NOMO-1 (cell line): ENCODE measurements at regions not wholly inside any gene's neighbourhood (a gene's known extent, or its start where the extent isn't known, plus 50 kb on each side); places are given as distances from the start of the nearest gene placed in this dataset.

Experiments
- DNase-seq, 2 experiments: peaks; one replicate each; lab custom pipeline; 2025; ENCODE audit not compliant: unreplicated experiment in 2 of 2; lab: John Stamatoyannopoulos, UW

DNA sequence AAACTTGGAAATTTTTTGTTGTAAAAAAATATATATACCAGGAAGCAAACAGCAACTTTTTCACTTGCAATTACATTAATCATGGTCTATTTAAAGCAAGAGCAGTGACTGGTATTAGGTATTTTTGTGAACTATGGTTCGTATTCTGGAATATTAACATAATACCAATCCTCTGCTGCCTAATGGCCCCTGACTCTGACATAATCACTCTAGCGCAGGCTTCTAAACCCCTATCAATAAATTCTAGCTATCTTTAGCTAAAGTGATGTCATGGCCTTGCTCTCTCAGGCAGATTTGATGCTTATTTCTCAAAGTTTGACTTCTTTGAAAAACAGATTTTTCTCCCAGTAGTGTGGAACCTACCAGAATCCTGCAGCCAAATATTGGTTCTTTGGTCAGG is 808.3 kb downstream of the VGLL3 start:
- no peak for DNase-seq

DNA sequence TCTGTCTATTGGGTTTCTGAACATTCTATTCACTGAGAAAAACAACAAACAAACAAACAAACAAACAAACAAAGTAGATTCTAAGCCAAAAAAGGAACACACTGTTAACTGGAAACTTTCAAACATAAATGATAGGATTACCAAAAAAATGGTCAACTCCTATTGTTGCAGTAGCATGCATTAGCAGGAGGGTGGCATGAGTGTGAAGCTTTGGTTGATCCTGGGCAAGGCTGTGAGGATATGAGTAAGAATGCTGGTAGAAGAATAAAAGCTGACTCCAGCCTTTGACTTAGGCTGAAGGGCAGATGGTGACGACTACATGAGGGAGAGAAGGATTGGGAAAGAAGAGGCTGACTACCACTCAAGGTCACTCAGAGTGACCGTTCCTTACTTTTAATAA is 810.3 kb downstream of the VGLL3 start:
- DNase-seq = no peak

DNA sequence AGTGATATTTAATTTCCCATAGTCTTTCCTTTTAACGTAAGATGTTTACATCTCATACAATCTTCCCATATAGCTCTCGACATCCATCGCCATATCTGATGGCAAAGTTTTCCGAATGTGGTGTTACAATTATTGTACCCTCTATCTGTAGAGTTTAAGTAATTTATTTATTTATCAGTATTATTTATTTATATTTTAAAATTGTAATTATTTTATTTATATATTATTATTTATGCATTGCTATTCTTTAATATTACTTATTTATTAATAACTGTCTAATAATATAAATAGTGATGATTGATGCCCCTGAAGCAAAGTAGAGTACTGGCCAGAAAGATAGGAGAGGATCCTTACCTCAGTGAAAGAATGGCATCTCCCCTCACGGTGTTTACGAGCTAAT is 812.9 kb downstream of the VGLL3 start:
- no peak for DNase-seq

DNA sequence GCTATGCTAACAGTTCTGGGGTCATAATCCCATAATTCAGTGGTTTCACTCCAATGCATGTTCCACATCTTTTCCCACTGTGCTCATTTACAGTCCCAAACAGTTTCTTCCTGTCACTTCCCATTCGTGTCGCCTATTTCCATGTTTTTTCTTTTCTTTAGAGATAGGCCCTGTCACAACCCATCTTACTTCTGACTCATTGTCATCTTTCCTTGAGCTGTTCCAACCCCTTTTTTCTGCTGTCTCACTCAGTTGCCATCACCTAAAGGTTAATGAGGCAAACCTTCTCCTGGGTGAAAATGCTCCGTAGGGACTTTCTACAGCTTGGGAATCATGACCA is 814.5 kb downstream of the VGLL3 start:
- no peak for DNase-seq

DNA sequence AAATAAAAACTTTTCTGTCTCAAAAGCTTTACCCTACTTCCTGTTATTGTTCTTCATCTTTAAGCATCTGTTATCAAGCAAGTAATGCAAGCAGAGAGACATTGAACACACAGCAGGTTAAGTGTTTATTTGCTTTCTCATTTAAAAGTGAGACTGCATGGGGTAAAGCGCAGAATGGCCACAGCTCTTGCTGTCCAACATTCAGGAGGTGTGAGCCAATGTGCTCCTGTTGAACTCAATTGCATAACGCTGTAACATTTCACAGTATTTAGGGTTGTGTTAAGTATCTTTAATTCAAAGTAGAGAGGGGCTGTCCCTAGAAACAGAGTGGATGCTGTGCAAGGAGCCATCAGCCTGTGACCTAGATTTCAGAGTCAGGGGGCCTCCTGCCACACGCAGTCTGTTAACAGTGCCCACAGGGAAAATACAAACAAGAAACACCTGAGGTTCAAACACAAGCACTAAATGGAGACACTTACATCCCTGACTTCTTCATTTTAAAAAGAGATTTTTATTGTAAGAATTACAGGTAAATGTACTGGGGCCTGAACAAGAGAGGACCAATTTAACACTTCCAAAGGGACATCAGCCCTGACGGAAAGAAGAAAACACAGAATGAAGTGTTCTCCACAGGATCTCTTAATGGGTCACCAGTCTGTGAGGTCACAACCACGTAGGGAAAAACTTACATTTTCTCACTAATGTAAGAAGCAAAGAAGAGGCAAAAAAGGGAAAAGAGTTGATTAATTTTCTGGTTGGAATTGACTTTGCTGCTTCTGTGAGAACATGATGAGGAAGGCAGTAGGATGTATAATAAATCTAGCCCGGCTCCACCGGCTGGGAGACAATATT is 815.1 kb downstream of the VGLL3 start:
- DNase-seq = no peak

DNA sequence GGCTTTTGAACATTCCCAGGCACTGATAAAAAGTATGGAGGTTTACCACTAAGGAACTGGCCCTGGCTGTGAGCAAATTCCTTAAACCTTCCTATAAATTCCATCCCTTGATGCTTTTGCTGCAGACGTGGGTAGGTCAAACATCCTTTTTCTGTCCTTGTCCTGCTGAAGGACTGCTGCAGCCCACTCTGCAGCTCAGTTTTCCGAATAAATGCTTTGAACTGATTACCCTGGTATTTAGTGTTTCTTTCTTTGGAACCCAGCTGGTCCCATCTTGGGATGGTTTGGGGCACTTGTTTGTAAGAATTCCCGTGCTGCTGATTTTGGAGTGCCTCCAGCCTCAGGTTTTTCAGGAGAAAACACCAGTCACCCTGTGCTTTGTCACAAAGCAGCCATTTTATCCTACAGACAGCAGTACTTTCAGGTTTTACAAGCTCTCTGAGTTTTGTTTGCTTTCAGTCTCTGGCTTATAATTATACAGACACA is 815.9 kb downstream of the VGLL3 start:
- DNase-seq = no peak

DNA sequence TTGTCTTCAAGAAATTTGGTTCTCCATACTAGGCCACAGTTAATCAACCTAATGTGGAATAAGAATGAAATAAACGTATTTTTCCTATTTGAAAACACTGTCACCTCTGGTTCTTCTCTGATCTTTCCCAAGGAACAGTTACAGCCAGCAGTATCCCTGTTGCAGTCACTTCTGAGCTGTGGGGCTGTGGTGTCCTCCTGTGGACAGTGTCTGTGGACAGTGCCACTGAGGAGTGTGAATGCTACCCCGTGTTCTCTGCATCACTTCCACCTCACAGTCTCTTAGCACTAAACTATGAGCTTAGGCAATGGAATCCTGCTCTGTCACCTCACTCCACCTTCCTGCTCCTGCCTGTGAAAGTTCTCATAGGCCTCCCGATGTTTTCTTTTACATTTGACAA is 817.5 kb downstream of the VGLL3 start:
- DNase-seq = no peak

DNA sequence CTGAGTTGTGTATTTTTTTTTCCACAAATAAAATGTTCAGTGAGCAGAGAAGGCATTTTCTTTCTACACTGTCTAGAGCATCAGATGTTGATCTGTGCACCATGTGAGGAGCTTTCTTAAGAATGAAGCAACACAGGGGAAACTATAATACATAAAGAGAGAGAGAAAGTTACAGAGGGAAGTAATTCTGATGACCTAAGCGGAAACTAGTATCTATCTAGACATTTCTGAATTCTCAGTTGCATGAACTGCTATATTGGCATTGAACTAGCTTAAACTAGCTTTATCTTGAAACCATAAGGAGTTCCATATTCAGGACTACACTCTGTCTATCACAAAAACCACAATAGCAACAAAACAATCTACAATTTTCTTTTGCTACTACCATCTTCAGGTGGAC is 822.4 kb downstream of the VGLL3 start:
- no peak for DNase-seq

DNA sequence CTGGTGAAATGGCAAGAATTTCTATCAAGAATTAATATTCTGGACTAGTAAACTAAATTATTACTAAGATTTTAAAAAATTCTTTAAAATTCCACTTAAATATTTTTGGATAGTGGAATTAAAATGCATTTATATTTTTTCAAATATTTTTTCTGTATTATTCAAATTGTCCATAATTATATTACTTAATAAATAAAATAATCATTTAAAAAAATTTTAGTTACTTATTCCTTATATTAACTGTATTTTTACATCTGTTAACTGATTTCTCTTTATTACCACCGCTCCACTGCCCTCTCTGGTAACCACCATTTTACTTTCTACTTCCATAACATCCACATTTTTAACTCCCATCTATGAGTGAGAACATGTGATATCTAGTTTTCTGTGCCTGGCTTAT is 828.4 kb downstream of the VGLL3 start:
- no peak for DNase-seq

DNA sequence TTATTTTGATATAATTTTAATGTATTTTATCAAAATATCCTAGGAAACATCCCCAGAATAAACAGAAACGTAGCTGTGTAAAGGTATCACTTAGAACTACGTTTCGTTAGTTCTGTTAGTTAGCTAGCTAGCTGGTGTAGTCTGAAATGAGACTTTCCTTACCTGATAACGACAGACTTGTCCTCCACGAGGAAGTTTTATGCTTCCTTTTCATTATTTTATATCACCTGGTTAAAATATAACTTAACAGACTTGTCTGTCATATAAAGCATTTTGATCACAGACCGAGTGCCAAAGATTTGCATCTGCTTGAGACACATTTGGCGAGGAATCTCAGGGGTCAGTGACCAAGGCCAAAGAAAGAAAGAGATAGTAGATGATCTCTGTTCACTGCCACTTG is 829.5 kb downstream of the VGLL3 start:
- DNase-seq = no peak

DNA sequence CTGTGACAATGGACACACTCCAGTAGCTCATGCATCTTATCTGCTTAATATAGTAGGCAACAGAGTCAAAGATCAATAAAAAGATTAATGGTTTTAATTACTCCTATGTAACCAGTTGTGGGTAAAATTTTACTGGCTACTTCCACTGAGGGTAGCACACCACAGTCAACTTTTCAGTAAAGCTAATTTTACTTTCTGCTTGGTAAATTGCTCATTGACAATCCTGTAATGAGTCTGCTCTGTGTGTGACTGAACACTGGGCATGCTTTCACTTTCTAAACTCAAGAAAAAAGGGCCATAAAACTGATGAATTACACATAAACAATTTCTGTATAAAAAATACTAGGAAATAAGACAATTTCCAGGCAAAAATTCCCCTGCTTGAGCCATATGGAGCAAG is 838.3 kb downstream of the VGLL3 start:
- DNase-seq = no peak

DNA sequence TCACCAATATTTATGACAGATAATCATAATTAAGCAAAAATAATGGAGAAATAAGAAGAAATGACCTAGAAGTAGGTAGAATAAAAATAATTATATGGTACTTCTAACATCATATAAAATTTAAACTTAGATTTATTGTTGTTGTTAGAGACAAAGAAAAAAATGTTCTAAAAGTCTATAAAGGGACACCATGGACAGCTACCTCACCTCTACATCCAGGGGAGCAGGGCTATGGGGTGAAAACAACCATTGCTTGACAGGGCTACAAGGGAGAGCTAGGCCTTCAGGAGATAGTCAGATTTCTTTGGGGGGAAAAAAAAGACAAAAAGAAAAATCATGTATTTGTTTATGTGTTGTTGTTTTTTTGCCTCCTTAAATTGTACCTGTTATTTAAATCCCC is 841.9 kb downstream of the VGLL3 start:
- no peak for DNase-seq

DNA sequence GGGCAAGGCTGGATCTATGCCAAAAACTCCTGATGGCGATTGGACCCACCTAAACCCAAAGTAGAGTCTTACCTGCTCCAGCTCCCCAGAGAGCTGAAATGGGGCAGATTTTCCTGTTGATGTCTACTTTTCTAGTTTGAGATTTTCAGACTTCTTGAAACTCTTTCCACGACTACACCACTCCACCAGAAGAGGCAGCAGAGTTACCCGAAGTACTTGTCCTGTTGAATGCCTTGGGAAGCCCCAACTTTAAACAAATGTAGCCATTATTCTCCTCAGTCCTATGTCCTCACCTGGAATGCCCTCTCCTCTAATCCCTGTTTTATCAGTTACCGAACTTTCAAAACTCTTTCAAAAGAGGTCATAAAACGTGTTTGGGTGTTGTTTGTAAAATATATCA is 843.8 kb downstream of the VGLL3 start:
- DNase-seq = no peak

DNA sequence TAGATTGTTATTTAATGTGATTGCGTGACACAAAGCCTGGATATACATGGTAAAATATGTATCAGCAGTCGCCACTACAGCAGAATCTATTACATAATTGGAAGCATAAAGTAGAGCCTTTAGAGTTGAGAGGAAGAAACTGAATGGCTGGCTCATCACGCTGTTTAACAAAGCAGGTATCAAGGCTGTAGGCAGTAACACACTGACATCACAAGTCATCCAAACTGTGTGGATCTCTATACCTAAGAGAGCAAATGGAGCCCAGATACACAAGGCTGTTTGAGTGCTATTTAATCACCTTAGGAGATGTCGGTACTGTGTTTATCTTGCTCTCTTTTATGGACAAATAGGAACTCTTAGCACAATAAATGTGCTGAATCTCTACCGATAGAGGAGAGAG is 864.4 kb downstream of the VGLL3 start:
- no peak for DNase-seq
